ENCODE measurements at regions not wholly inside any gene's neighbourhood (a gene's known extent, or its start where the extent isn't known, plus 50 kb on each side); places are given as distances from the start of the nearest gene placed in this dataset.

GRCh38 chr2:120831086-120831485, 95.4 kb downstream of the GLI2 start:
- POLR2A ChIA-PET: interaction anchor here (0.6 kb wide), 1 partner anchor 1189 kb away, joined by 3 read pairs; no protein-coding TSS in a partner anchor
- no peak for TF ChIP-seq CTCF (IDR thresholded peaks at IDR 0.05; ENCODE audit: control extremely low read depth, extremely low read depth, low read depth, missing control alignments)
- DNase-seq (ENCODE audit: extremely low spot score): no peak
- CTCF ChIA-PET: no interaction called here

- ChIA-PET POLR2A (no interaction called here), CTCF (no interaction called here)
- no peak for TF ChIP-seq CTCF (IDR thresholded peaks at IDR 0.05; ENCODE audit: control extremely low read depth, extremely low read depth, low read depth, missing control alignments)
- DNase-seq (ENCODE audit: extremely low spot score): no peak
These were observed 96.2 kb downstream of the GLI2 start for GRCh38 chr2:120831891-120832290.

GRCh38 chr2:120832296-120833070, 96.8 kb downstream of the GLI2 start:
- no peak for DNase-seq (ENCODE audit: extremely low spot score)
- ChIA-PET POLR2A (no interaction called here), CTCF (interaction anchor here (1.3 kb wide), 1 partner anchor 247 kb away, joined by 3 read pairs; no protein-coding TSS in a partner anchor)
- TF ChIP-seq CTCF (IDR thresholded peaks at IDR 0.05; ENCODE audit: control extremely low read depth, extremely low read depth, low read depth, missing control alignments): no peak

GRCh38 chr2:120833127-120833675, 97.5 kb downstream of the GLI2 start:
- CTCF ChIA-PET: interaction anchor here (0.8 to 1.3 kb wide), 2 partner anchors 28 to 247 kb away, joined by 3 read pairs; no protein-coding TSS in a partner anchor
- POLR2A ChIA-PET: no interaction called here
- no peak for DNase-seq (ENCODE audit: extremely low spot score)

GRCh38 chr2:120834206-120834605, 98.5 kb downstream of the GLI2 start:
- no peak for TF ChIP-seq CTCF (IDR thresholded peaks at IDR 0.05; ENCODE audit: control extremely low read depth, extremely low read depth, low read depth, missing control alignments)
- DNase-seq (ENCODE audit: extremely low spot score): no peak
- ChIA-PET POLR2A (no interaction called here), CTCF (no interaction called here)

More at GRCh38 chr2:120833127-120833675, 97.5 kb downstream of the GLI2 start:
- TF ChIP-seq CTCF (IDR thresholded peaks at IDR 0.05; ENCODE audit: control extremely low read depth, extremely low read depth, low read depth, missing control alignments): no peak

GRCh38 chr2:120836281-120836680, 100.6 kb downstream of the GLI2 start:
- ChIA-PET POLR2A (no interaction called here), CTCF (interaction anchor here (1.3 to 1.5 kb wide), 2 partner anchors 25 to 155 kb away, joined by 3 read pairs; no protein-coding TSS in a partner anchor)
- DNase-seq (ENCODE audit: extremely low spot score): no peak
- TF ChIP-seq CTCF (IDR thresholded peaks at IDR 0.05; ENCODE audit: control extremely low read depth, extremely low read depth, low read depth, missing control alignments): no peak
